ENCODE measurements at regions not wholly inside any gene's neighbourhood (a gene's known extent, or its start where the extent isn't known, plus 50 kb on each side); places are given as distances from the start of the nearest gene placed in this dataset.
"Not testable (repeated sequence)": the region's sequence is repeated elsewhere in the genome, so short reads cannot be mapped to it uniquely, and the experiment has no call there.

DNA sequence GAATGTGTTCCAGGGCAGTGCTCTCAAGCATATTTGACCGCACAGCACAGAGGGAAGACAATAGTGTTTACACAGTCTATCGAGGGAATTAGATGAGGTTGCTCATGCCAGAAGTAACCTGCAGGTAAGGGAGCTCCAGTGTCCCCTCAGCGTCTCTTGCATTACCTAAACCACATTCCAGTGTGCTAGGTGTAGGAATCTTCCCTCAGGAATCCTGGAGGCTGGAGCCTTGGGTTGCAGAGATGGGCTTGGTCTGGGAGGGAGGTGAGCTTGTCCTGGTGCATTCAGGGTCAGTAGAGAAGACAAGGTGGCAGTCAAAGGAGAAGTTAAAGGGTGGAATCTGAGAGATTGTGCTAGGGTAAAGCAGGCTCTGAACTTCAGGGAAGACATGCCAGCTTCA, 56.3 kb downstream of the SOX14 start:
- no peak for DNase-seq

DNA sequence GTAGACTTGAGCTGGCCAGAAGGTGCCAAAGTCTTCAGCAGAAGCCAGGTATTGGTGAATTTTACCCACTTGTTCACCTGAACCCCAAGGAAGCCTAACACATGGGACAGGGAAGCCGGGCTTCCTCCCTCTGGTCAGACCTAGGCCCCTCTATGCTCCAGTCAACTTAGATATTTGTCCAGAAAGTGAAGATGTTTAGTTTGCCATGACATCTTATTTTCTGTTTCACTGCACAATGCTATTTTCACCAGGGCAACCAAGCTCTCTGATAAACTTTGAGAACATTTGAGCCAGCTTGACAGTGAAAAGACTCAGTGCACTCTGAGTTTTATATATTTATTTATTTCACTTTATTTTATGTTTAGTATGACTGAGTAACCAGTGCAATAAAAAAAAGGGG, 71.0 kb downstream of the SOX14 start:
- DNase-seq: no peak

DNA sequence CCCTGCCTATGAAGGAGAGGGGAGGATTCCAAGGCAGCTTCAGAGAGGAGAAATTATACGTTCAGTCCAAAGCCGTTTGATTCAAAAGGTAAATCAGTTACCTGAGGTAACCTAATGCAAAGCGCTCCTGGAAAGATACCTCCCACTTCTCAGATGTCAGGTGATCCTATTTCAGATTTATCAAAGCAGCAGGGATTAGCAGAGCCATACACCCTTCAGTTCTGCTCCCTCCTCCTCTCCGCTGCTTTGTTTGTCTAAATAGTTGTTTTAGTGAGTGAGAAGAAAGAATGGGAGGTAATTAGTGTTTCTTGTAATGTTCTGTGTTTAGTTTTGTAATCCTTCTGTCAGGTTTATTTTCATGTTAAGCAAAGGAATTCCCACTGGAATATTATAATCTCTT, 81.1 kb downstream of the SOX14 start:
- no peak for DNase-seq

DNA sequence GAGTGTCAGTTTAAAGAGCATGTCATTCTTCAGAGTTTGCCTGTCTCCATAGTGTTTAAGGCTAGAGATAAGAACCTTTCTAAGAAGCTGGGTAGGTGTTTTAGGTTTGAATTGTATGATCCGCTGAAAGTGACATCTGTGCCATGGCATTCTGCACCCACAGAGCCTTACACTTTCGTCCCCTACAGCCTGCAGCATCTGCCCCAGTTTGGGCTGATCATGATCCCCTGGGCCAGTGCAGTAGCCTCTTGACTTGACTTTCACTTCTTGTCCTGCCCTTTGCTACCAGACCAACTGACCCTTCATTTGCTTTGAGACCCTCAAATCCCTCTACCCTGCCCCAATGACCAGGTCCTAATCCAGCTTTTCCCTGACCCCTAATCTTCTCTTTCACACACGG, 81.6 kb downstream of the SOX14 start:
- no peak for DNase-seq

DNA sequence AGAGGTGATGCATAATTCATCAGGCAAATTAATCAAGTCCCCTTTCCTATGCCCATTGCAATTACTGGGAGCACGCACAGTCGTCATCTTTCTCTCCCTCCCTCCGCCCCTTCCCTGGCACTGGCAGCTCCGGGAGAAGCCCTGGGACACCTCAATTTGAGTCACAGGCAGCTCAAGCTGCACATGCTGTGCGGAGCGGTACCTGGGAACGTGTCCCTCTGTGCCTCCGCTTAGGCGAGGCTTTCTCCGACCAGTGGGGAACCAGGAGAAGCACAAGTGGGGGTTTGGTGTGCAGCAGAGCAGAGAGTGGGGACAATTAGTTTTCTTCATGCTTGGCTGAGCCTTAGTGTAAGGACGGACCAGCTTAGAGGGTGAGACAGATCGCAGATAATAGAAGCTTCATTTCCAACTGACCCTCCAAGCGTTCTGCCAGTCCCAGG, 88.3 kb downstream of the SOX14 start:
- no peak for DNase-seq

DNA sequence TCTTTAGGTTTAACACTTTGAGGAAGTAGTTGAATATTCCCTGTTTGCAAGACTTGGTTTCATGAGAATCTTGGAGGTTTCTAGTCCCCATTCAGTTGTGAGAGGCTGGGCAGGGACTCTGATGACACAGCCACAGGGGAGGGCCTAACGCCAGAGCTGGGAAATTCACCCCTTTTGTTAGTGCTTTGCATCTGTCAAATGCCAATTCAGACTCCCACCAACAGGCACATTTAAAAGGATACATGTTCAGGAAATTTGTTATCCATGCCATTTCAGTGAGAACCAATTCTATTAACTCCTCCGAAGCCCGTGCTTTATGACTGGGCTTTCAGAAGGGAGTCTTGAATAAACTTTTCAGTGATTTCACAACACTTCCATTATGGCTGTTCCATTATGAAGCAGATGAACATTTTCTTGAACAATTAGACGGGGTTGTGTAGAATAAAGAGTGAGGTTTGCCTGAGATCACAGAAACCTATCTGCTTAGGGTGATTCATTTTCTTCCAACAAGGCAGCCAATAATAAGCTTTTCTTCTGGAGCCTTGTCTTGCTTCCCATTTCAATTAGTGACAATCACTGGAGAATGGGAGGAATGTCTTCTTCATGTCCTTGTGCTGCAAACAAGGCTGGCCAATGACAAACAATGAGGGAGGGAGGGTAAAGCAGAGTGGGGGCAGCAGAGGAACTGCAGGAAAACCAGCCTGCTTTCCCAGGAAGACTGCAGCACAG, 90.6 kb downstream of the SOX14 start:
- no peak for DNase-seq

DNA sequence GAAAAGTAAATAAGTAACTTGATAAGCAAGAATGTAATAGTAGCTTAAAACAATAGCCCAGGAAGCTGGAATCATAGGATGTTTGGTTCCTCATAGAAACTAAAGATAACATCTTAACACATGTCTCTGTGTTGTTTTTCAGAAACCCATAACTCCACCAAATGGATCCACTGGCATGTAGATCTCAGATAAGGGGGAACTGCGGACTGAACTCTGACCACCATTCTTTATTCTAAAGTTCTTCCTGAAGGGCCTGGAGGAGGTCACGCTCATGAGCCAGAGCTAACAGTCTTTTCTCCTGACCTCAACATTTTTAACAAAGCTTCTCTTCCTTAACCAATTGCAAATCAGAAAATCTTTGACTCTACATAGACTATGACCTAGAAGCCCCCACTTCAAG, 101.9 kb downstream of the SOX14 start:
- DNase-seq: no peak

DNA sequence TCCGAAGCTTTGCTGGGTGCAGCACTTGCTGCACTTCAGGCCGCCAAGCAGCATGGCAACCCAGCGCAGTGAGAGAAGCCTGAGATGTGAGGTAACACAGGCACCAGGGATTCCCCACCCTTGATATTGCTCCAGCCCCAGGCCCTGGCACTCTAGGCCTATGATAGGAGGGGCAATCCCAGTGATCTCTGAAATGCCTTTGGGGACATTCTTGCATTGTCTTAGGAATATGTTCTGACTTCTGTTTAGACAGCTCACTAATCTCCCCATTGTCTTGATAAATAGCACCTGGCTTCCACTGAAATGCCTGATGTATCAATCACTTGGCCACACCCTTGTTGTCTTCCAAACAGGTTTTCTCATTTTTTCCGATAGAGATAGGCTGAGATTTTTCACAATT, 102.8 kb downstream of the SOX14 start:
- DNase-seq: no peak

DNA sequence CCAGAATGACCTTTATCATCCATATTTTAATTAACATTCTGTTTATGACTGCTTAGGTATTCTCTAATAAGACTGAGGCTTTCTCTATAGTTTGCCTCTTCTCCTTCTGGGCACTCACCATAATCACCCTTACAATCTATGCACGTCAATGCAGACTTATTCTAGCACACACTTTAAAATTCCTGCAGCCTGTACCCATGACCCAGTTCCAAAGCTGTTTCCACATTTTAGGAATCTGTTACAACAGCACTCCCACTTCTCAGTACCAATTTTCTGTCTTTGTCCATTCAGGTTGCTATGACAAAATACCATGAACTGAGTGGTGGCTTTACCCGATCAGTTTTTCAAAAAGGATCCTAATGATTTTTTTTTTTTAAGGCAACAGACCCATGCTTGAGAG, 103.5 kb downstream of the SOX14 start:
- DNase-seq: no peak

DNA sequence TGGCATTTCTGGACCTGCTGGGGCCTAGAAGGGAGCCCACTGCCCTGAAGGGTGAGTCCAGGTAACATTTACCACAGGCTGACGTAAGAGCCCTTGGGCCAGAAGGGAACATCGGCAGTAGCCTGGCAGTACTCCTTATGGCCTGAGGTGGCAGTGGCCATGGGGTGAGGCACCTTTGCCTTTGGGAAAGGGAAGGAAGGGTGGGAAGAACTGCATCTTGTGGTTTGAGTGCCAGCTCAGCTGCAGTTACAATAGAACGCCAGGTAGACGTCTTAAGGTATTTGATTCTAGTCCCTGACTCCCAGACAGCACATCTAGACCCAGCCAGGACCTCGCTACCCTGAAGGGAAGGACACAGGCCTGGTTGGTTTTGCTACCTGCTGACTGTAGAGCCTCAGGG, 104.9 kb downstream of the SOX14 start:
- DNase-seq: no peak

DNA sequence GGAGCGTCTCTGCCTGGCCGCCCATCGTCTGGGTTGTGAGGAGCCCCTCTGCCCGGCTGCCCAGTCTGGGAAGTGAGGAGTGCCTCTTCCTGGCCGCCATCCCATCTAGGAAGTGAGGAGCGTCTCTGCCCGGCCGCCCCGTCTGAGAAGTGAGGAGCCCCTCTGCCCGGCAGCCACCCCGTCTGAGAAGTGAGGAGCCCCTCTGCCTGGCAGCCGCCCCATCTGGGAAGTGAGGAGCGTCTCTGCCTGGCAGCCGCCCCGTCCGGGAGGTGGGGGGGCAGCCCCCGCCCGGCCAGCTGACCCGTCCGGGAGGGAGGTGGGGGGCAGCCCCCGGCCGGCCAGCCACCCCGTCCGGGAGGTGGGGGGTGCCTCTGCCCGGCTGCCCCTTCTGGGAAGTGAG, 108.5 kb downstream of the SOX14 start:
- not testable (repeated sequence) for DNase-seq

DNA sequence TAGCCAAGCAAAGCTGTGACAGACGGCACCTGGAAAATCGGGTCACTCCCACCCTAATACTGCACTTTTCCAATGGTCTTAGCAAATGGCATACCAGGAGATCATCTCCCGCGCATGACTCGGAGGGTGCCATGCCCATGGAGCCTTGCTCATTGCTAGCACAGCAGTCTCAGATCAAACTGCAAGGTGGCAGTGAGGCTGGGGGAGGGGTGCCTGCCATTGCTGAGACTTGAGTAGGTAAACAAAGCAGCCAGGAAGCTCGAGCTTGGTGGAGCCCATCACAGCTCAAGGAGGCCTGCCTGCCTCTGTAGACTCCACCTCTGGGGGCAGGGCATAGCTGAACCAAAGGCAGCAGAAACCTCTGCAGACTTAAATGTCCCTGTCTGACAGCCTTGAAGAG, 113.1 kb upstream of the CLDN18 start:
- not testable (repeated sequence) for DNase-seq

DNA sequence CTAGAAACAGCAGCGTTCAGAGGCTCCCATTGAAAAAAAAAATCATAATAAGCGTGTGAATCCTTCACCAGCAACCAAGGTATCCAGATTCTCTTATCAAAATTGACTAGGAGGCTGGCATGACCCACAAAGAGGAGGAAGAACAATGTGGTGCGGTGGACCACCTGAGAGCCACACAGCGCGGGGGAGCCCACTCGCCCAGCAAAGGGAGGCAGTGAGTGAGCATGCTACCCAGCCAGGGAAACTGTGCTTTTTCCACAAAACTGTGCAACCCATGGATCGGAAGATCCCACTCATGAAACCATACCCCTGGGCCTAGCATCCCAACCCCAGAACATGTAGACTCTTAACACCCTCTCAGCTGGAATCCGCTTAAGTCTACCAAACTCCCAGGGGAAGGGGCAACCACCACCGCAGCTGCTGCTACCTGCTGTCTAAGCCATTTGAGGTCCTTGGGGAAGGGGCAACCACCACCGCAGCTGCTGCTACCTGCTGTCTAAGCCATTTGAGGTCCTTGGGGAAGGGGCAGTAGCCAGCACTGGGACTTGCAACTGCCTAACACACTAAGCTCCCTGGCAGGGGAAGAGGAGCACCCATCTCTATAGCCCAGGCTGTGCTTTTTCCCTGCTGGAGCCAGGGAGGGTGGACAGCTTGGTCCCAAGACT, 102.8 kb upstream of the CLDN18 start:
- DNase-seq: no peak

DNA sequence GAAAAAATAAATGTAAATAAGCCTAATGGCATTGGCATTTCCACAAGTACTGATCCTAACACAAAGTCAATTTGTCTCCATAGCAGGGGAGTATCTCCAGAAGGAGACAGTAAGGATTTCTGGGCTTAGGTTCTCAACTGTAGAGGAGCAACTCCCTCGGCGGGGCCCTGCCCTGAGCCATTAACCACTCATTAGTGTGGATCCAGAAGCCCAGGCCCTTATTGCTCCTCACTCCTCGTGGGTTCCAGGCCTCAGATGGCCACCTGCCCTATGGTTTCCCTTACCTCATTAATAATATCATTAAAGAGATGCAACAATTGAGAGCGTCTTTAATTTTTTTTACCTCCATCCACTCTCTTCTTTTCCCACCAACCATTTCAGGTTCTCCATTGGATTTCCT, 85.3 kb upstream of the CLDN18 start:
- no peak for DNase-seq

DNA sequence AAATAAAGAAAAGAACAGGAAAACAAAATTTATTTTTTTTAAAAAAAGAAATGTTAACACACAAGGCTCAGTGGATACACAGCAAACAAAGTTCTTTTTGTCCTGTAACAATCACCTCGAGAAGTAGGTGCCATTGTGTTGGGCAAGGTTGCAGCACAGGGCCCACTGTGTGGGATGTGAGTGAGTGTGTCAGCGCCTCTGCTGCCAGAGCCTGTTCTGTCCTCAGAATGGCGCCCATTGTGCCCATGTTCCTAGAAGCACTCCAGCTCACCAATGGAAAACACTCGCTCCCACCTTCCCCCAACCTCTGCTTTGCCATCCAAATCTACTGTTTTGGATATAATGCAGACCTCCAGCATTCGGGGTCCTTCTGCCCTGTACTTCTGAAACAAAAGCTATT, 84.9 kb upstream of the CLDN18 start:
- no peak for DNase-seq

DNA sequence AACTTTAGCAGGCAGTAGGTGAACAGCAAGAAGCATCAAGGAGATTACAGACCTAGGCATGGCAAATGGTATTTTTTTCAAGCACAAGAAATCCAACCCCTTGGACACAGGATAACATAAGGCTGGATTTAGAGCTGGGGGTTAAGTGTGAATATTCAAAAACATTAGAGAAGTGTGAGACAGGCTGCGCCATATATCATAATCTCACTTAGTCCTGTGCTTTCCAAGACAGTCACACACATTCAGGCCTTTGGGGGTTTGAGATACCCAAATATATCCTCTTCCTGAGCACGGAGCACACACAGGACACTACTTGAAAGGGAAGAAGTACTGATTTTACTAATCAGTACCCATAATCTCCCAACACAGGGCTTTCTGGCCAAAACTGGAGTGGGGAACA, 83.0 kb upstream of the CLDN18 start:
- no peak for DNase-seq

DNA sequence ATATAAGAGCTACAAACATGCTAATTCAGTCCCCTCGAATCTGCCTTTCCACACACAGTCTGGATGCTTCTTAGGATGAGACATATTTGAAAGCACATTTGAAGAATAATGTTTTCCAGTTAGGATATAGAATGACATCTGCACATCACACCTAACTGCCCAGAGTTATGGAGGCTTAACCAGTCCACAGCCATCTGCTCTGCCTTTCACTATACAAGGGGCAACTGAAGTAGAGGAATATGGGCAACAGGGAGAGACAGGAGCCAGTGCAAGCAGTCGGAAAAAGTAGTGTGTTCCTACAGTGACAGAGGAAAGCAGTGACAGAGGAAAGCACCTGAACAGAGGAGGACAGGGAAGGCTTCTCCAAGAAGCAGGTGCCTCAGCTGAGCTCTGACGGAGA, 79.0 kb upstream of the CLDN18 start:
- DNase-seq: no peak

DNA sequence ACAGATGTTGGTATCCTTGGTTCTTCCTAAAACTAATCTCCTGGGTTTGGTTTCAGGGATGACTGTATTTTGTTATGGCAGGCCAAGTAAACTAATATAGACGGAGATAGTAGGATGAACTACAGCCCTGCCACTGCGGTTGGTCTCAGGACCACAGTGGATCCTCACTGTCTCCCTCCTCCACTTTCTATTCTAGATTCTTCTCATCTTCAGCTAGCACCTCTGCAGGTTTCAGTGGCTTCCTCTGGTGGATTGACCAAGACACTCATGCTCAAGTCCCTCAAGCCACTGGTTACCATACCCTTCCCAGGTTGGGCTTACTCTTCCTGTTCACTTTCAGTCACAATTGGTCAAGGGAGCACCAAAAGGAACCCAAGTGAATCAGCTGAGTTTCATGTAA, 71.1 kb upstream of the CLDN18 start:
- DNase-seq: no peak

DNA sequence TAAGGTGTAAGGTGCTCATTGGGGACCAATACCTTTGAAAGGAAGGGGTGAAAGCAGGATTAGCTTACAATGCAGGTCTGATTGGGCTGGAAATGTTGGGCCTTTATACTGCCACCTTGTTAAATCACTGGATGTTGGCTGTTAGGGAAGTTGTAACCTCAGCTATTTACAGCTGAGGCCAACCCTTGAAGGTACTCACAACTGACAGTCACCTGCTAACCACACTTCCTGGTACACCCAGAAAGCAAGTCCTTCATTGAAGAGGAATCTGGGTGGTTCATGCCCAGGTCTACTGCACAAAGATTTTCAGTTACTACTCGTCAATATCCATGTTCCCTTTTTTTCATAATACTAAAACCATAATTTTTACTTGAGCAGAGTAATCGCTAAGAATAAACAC, 65.4 kb upstream of the CLDN18 start:
- DNase-seq: no peak

DNA sequence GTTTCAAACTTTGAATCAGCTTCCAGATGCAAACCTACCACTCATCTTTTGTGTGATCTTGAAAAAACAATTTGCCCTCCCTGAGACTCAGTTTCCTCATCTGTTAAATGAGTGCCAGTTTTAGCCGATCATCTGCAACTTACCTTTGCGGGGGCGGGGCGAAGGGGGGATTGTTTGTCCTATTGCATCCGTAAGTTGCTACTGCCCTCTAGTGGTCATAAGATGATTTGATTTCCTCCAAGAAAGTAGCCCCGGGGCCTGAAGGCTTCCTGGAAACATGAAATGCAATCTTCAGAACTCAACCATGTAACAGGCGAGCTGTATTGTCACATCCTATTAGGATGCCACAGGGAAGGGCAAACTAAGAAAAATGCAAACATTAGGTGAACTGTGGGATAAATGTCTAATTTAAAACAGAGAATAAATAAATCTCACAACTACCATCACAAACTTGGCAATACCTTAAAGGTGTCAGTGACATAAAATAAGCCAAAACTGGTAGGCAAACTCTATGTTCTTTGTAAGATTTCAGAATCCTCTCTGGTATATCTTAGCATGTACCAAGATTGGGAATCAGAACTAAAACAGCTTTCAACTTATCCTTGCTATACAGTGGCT, 63.5 kb upstream of the CLDN18 start:
- DNase-seq: peak; percentile 35

DNA sequence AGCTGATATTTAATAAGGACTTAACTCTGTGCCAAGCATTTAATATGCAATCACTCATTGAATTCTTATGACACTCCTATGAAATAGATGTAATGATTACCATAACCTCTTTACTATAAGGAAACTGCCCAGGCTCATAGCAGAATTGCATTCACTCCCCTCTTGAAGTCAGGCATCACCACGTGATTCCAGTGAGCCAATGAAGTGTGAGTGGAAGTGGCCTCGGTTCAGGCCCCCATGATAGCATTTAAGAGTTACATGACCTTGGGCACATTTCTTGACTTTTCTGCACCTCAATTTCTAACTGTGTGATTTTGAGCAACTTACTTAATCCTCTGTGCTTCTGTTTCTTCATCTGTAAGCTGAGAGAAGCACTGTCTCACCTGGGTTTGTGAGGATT, 62.8 kb upstream of the CLDN18 start:
- no peak for DNase-seq

DNA sequence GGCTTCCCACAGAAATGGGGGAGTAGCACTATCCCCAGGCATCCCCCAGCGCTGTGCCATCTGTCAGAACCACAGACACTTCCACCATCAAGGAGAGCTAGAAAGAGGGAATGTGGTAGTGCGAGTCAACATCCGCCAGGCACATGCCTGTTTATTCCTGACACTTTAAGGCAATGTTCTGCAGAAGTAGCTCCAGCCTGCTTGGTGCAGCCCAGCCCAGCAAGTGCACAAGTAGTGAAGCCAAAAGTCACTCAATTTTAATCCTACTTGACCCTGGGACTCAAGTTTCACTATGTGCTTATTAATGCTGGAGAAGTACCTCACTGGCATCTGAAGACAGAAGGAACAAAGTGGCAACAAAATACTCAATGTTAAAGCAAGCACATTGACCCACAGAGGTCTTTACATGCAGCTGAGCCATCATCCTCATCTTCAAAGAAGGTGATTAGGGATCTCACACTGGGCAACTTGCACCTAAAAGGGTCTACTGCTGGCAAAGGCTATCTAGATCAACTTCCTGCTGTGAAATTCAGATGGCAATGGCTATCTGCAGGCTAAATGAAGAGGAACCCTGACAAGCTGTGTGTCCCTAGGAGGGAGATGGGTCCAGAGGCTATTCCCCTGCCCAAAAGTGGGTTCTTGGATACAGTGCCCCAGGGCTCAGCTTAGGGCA, 61.4 kb upstream of the CLDN18 start:
- DNase-seq: no peak

DNA sequence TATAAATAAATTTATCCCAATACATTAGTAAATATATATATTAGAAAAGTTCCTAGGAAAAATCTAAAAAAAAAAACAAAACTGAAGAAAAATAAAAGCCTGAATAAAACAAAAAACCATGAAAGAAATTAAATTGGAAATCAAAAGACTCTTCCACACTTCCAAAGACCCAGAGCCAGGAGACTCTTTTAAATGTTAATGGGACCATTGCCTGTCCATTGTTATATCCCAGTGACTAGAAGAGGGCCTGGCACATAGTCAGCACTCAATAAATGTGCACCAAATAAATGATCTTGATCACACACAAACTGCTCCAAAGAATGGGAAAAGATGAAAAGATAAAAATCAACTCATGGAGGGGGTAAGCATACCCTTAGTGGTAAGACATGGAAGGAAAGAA, 51.3 kb upstream of the CLDN18 start:
- no peak for DNase-seq

All from NCI-H446 treated with DMSO at 0.1 percent for 48 hours (cell line).